MM.1S (cell line): ENCODE measurements at regions not wholly inside any gene's neighbourhood (a gene's known extent, or its start where the extent isn't known, plus 50 kb on each side); places are given as distances from the start of the nearest gene placed in this dataset.

Experiments used
- DNase-seq: peaks from one replicate; pipeline ENCODE4 v3.0.0-alpha.2; 2015
- H2AFZ ChIP-seq: fragments of 300-600 bp; sonication (generic); 2 replicates; pipeline ENCODE4 v1.6.0; 2016; ENCODE audit warnings: antibody characterized with exemption, low read length
- H3F3A ChIP-seq: fragments of 300-600 bp; sonication (generic); 2 replicates; pipeline ENCODE4 v1.6.1; 2016; ENCODE audit warnings: mild to moderate bottlenecking, antibody characterized with exemption, low read length, moderate library complexity, mixed read lengths; ENCODE audit not compliant: insufficient read depth
- H3K27ac ChIP-seq: fragments of 300-600 bp; sonication (generic); 2 replicates; pipeline ENCODE4 v1.5.1; 2016; ENCODE audit warnings: mild to moderate bottlenecking, low read length
- H3K27me3 ChIP-seq: fragments of 300-600 bp; sonication (generic); replicated peaks from 2 replicates; pipeline ENCODE4 v1.6.0; 2016; ENCODE audit warnings: low read length; ENCODE audit not compliant: insufficient read depth
- H3K36me3 ChIP-seq: fragments of 300-600 bp; sonication (generic); replicated peaks from 2 replicates; pipeline ENCODE4 v1.6.1; 2016; ENCODE audit warnings: mild to moderate bottlenecking, low read length, mixed read lengths; ENCODE audit not compliant: insufficient read depth
- H3K4me1 ChIP-seq: fragments of 300-600 bp; sonication (generic); 2 replicates; pipeline ENCODE4 v1.6.1; 2016; ENCODE audit warnings: low read length, mixed read lengths
- H3K4me2 ChIP-seq: fragments of 300-600 bp; sonication (generic); 2 replicates; pipeline ENCODE4 v1.6.0; 2016; ENCODE audit warnings: low read depth, low read length
- H3K4me3 ChIP-seq: fragments of 300-600 bp; sonication (generic); 2 replicates; pipeline ENCODE4 v1.5.1; 2016; ENCODE audit warnings: low read length, mixed read lengths
- H3K79me2 ChIP-seq: fragments of 300-600 bp; sonication (generic); 2 replicates; pipeline ENCODE4 v1.6.1; 2016; ENCODE audit warnings: mixed run types, low read length, mixed read lengths
- H3K9ac ChIP-seq: fragments of 300-600 bp; sonication (generic); 2 replicates; pipeline ENCODE4 v1.6.1; 2016; ENCODE audit warnings: low read length, mixed read lengths
- H3K9me2 ChIP-seq: fragments of 300-600 bp; sonication (generic); replicated peaks from 2 replicates; pipeline ENCODE4 v1.6.1; 2016; ENCODE audit warnings: mild to moderate bottlenecking, low read length, mixed read lengths; ENCODE audit not compliant: insufficient read depth
- H3K9me3 ChIP-seq: fragments of 300-600 bp; sonication (generic); replicated peaks from 2 replicates; pipeline ENCODE4 v1.6.1; 2016; ENCODE audit warnings: mild to moderate bottlenecking, low read length, mixed read lengths; ENCODE audit not compliant: insufficient read depth
- H4K20me1 ChIP-seq: fragments of 300-600 bp; sonication (generic); 2 replicates; pipeline ENCODE4 v1.6.1; 2016; ENCODE audit warnings: mild to moderate bottlenecking, low read length, moderate library complexity, mixed read lengths; ENCODE audit not compliant: insufficient read depth
- EZH2 ChIP-seq: fragments of 300-600 bp; sonication (generic); optimal IDR thresholded peaks from 2 replicates; pipeline ENCODE3; 2017; ENCODE audit warnings: low read depth, mild to moderate bottlenecking, antibody characterized with exemption, low read length, mixed read lengths
- EZH2phosphoT487 ChIP-seq: fragments of 300-600 bp; sonication (generic); IDR thresholded peaks from 2 replicates; pipeline ENCODE4 v1.6.1; 2018; ENCODE audit warnings: antibody characterized with exemption, low read length
- TF ChIP-seq, protein P1 (sequence below): fragments of 300-600 bp; sonication (generic); IDR thresholded peaks from 2 replicates; pipeline ENCODE4 v1.5.1; 2016; ENCODE audit warnings: antibody characterized with exemption, low read length, mixed read lengths

DNA sequence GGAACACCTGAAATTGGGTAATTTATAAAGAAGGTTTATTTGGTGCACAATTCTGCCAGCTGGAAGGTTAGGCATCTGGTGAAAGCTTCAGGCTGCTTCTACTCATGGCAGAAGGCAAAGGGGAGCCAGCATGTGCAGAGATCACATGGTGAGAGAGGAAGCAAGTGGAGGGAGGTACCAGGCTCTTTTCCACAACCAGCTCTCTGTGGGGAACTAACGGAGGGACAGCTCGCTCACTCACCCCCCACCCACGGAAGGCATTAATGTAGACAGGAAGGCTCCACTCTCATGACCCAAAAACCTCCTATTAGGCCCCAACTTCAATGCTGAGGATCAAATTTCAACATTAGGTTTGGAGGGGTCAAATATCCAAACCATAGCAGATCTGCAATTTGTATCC lies 75.6 kb upstream of the ARHGAP32 start:
- H3K4me2 ChIP-seq: no peak overlapping the region
- H3F3A ChIP-seq: no peaks in the 10 kb centered on the region
- H3K9me3 ChIP-seq: no peaks in the 10 kb centered on the region
- H2AFZ ChIP-seq: no peak overlapping the region
- no peak for DNase-seq
- H4K20me1 ChIP-seq: no peaks in the 10 kb centered on the region
- H3K79me2 ChIP-seq: peaks cover 15% of the 10 kb centered on the region; the same call in 1 of the 2 replicates
- TF ChIP-seq EZH2: no peak
- TF ChIP-seq EZH2phosphoT487: no peak
- TF ChIP-seq, protein P1, sequence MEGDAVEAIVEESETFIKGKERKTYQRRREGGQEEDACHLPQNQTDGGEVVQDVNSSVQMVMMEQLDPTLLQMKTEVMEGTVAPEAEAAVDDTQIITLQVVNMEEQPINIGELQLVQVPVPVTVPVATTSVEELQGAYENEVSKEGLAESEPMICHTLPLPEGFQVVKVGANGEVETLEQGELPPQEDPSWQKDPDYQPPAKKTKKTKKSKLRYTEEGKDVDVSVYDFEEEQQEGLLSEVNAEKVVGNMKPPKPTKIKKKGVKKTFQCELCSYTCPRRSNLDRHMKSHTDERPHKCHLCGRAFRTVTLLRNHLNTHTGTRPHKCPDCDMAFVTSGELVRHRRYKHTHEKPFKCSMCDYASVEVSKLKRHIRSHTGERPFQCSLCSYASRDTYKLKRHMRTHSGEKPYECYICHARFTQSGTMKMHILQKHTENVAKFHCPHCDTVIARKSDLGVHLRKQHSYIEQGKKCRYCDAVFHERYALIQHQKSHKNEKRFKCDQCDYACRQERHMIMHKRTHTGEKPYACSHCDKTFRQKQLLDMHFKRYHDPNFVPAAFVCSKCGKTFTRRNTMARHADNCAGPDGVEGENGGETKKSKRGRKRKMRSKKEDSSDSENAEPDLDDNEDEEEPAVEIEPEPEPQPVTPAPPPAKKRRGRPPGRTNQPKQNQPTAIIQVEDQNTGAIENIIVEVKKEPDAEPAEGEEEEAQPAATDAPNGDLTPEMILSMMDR: no peak
- H3K9me2 ChIP-seq: no peaks in the 10 kb centered on the region
- no peak overlapping the region for H3K27ac ChIP-seq
- H3K4me1 ChIP-seq: no peaks in the 10 kb centered on the region; the same call in 1 of the 2 replicates
- no peak overlapping the region for H3K4me3 ChIP-seq
- H3K9ac ChIP-seq: no peak overlapping the region
- no peaks in the 10 kb centered on the region for H3K27me3 ChIP-seq
- H3K36me3 ChIP-seq: no peaks in the 10 kb centered on the region

GRCh38 chr11:129266536-129266935 lies 74.4 kb upstream of the ARHGAP32 start:
- Histone ChIP-seq H3K4me3 (no peak overlapping the region), H4K20me1 (no peaks in the 10 kb centered on the region), H3K27me3 (no peaks in the 10 kb centered on the region), H3K36me3 (no peaks in the 10 kb centered on the region), H3K9me2 (no peaks in the 10 kb centered on the region), H3K79me2 (peaks cover 11% of the 10 kb centered on the region; the same call in 1 of the 2 replicates), H3F3A (no peaks in the 10 kb centered on the region), H2AFZ (no peak overlapping the region), H3K4me2 (no peak overlapping the region), H3K27ac (no peak overlapping the region), H3K9ac (no peak overlapping the region), H3K4me1 (no peaks in the 10 kb centered on the region; the same call in 1 of the 2 replicates), H3K9me3 (no peaks in the 10 kb centered on the region)
- TF ChIP-seq, protein P1: no peak
- no peak for TF ChIP-seq EZH2
- TF ChIP-seq EZH2phosphoT487: no peak
- DNase-seq: no peak

GRCh38 chr11:129265125-129265788 lies 73.1 kb upstream of the ARHGAP32 start:
- H3K4me2 ChIP-seq: no peak overlapping the region
- DNase-seq: no peak
- H3K9me2 ChIP-seq: no peaks in the 10 kb centered on the region
- H3K36me3 ChIP-seq: no peaks in the 10 kb centered on the region
- no peaks in the 10 kb centered on the region for H3K9me3 ChIP-seq
- no peaks in the 10 kb centered on the region; the same call in 1 of the 2 replicates for H3K4me1 ChIP-seq
- no peaks in the 10 kb centered on the region for H3K27me3 ChIP-seq
- peaks cover 9% of the 10 kb centered on the region; the same call in 1 of the 2 replicates for H3K79me2 ChIP-seq
- no peaks in the 10 kb centered on the region for H3F3A ChIP-seq
- no peak overlapping the region for H3K27ac ChIP-seq
- no peak overlapping the region for H2AFZ ChIP-seq
- no peak overlapping the region for H3K4me3 ChIP-seq
- no peaks in the 10 kb centered on the region for H4K20me1 ChIP-seq
- no peak overlapping the region for H3K9ac ChIP-seq
- no peak for TF ChIP-seq EZH2phosphoT487
- TF ChIP-seq, protein P1: no peak
- no peak for TF ChIP-seq EZH2
